SK-N-SH (cell line): ENCODE measurements at regions not wholly inside any gene's neighbourhood (a gene's known extent, or its start where the extent isn't known, plus 50 kb on each side); places are given as distances from the start of the nearest gene placed in this dataset.

Experiments used
- CTCF ChIA-PET: fragments of 300-600, 350-600 bp; formaldehyde crosslinking; extraction: SDS; loops from one replicate; lab custom pipeline; 2021; lab: Yijun Ruan, JAX
- POLR2A ChIA-PET: fragments of 350-600 bp; sonication (Branson Sonifier 250); formaldehyde crosslinking; extraction: SDS; loops from one replicate; lab custom pipeline; 2020; ENCODE audit warnings: antibody characterized with exemption, inconsistent platforms; lab: Yijun Ruan, JAX
- DNase-seq: peaks from one replicate; pipeline ENCODE4 v3.0.0; 2012
- H2AFZ ChIP-seq: fragments of 200-600 bp; sonication (generic); 2 replicates; pipeline ENCODE4 v1.8.1; 2016; ENCODE audit warnings: antibody characterized with exemption, mild to moderate bottlenecking, low read depth
- H3F3A ChIP-seq: fragments of 200-600 bp; sonication (generic); replicated peaks from 2 replicates; pipeline ENCODE3; 2016; ENCODE audit warnings: antibody characterized with exemption, mild to moderate bottlenecking; ENCODE audit not compliant: insufficient read depth
- H3K27ac ChIP-seq, 2 experiments: fragments of 200-500 bp in 1 of 2; fragments of 200-600 bp in 1 of 2; sonication (Bioruptor generic) in 1 of 2; sonication (generic), shearing (Covaris generic) in 1 of 2; 2 replicates each; pipeline versions ENCODE4 v1.5.1 to v1.6.1; 2014 to 2016; ENCODE audit warnings: low read depth in 2 of 2, inconsistent platforms in 1 of 2, low read length in 1 of 2, mild to moderate bottlenecking in 1 of 2, mixed read lengths in 1 of 2
- H3K27me3 ChIP-seq: fragments of 200-600 bp; sonication (generic), shearing (Covaris generic); 2 replicates; pipeline ENCODE4 v1.6.1; 2016; ENCODE audit warnings: mixed run types; ENCODE audit not compliant: insufficient read depth
- H3K36me3 ChIP-seq, 2 experiments: fragments of 200-500 bp in 1 of 2; fragments of 200-600 bp in 1 of 2; sonication (Bioruptor generic) in 1 of 2; sonication (generic) in 1 of 2; replicated peaks in 1 of 2; 2 replicates each; pipeline versions ENCODE3 to v1.5.1; 2014 to 2016; ENCODE audit warnings: low read length in 1 of 2, mild to moderate bottlenecking in 1 of 2; ENCODE audit not compliant: insufficient read depth in 2 of 2, control insufficient read depth in 1 of 2
- H3K4me1 ChIP-seq, 2 experiments: fragments of 200-500 bp in 1 of 2; fragments of 200-600 bp in 1 of 2; sonication (Bioruptor generic) in 1 of 2; sonication (generic), shearing (Covaris generic) in 1 of 2; 2 replicates each; pipeline versions ENCODE4 v1.5.1 to v1.6.1; 2014 to 2016; ENCODE audit warnings: low read depth in 1 of 2, low read length in 1 of 2, mixed run types in 1 of 2; ENCODE audit not compliant: insufficient read depth in 2 of 2, control insufficient read depth in 1 of 2
- H3K4me2 ChIP-seq: fragments of 200-600 bp; sonication (generic), shearing (Covaris generic); 2 replicates; pipeline ENCODE4 v1.6.1; 2017; ENCODE audit warnings: mixed run types
- H3K4me3 ChIP-seq, 2 experiments: fragments of 200-500 bp in 1 of 2; fragments of 200-600 bp in 1 of 2; sonication (Bioruptor generic) in 1 of 2; sonication (generic), shearing (Covaris generic) in 1 of 2; 2 replicates each; pipeline versions ENCODE4 v1.5.1 to v1.8.1; 2014 to 2016; ENCODE audit warnings: low read depth in 2 of 2, inconsistent platforms in 1 of 2, low read length in 1 of 2, mild to moderate bottlenecking in 1 of 2, mixed read lengths in 1 of 2, moderate library complexity in 1 of 2
- H3K79me2 ChIP-seq: fragments of 200-600 bp; sonication (generic); 2 replicates; pipeline ENCODE4 v1.8.1; 2017; ENCODE audit warnings: mild to moderate bottlenecking; ENCODE audit not compliant: insufficient read depth
- H3K9ac ChIP-seq: fragments of 200-600 bp; sonication (generic); 2 replicates; pipeline ENCODE4 v1.6.1; 2017; ENCODE audit warnings: mixed run types
- H3K9me2 ChIP-seq: fragments of 200-600 bp; sonication (generic); 2 replicates; pipeline ENCODE4 v1.6.1; 2017; ENCODE audit warnings: mixed run types
- H3K9me3 ChIP-seq: fragments of 200-600 bp; sonication (generic); 2 replicates; pipeline ENCODE4 v1.6.1; 2017; ENCODE audit warnings: mixed run types, mild to moderate bottlenecking, moderate library complexity
- H4K20me1 ChIP-seq: fragments of 200-600 bp; sonication (generic); 2 replicates; pipeline ENCODE4 v1.6.1; 2017; ENCODE audit warnings: mild to moderate bottlenecking, mixed run types; ENCODE audit not compliant: insufficient read depth
- CTCF ChIP-seq: fragments of 200-600 bp; sonication (generic); IDR thresholded peaks from 2 replicates; pipeline ENCODE4 v1.6.1; 2017; ENCODE audit warnings: antibody characterized with exemption, mild to moderate bottlenecking, moderate library complexity
- ELF1 ChIP-seq: IDR thresholded peaks from 2 replicates; pipeline ENCODE4 v1.4.0; 2012
- FOSL2 ChIP-seq: IDR thresholded peaks from 2 replicates; pipeline ENCODE4 v1.4.0; 2012; ENCODE audit warnings: low read depth, mild to moderate bottlenecking, moderate library complexity, borderline replicate concordance
- FOXJ3 ChIP-seq: sonication (generic); formaldehyde crosslinking; IDR thresholded peaks from 2 replicates; pipeline ENCODE4 v1.5.1; 2020; ENCODE audit warnings: mild to moderate bottlenecking, missing genetic modification reagents
- FOXM1 ChIP-seq: IDR thresholded peaks from 2 replicates; pipeline ENCODE4 v1.4.0; 2012; ENCODE audit warnings: low read depth, mild to moderate bottlenecking
- GATA2 ChIP-seq: sonication (generic); formaldehyde crosslinking; IDR thresholded peaks from 2 replicates; pipeline ENCODE4 v1.5.0; 2020; ENCODE audit warnings: mild to moderate bottlenecking, missing genetic modification reagents
- MAX ChIP-seq: IDR thresholded peaks from 2 replicates; pipeline ENCODE4 v1.4.0; 2012; ENCODE audit warnings: low read depth
- MEF2A ChIP-seq: IDR thresholded peaks from 2 replicates; pipeline ENCODE4 v1.4.0; 2012; ENCODE audit warnings: low read depth, borderline replicate concordance
- MXI1 ChIP-seq: IDR thresholded peaks from 2 replicates; pipeline ENCODE4 v1.6.1; 2012; ENCODE audit warnings: mild to moderate bottlenecking, low read depth, low read length, improper control_type of control experiment
- NFIC ChIP-seq: IDR thresholded peaks from 2 replicates; pipeline ENCODE4 v1.4.0; 2012; ENCODE audit warnings: borderline replicate concordance
- NRF1 ChIP-seq: IDR thresholded peaks from 2 replicates; pipeline ENCODE4 v1.6.1; 2012; ENCODE audit warnings: low read depth, mild to moderate bottlenecking, low read length
- PBX3 ChIP-seq: IDR thresholded peaks from 2 replicates; pipeline ENCODE4; 2012
- RAD21 ChIP-seq: IDR thresholded peaks from 2 replicates; pipeline ENCODE4 v1.6.1; 2012; ENCODE audit warnings: mild to moderate bottlenecking, low read length
- RCOR1 ChIP-seq: fragments of 150-350 bp; IDR thresholded peaks from 2 replicates; pipeline ENCODE4 v1.6.1; 2017; ENCODE audit warnings: antibody characterized with exemption, low read length
- REST ChIP-seq: IDR thresholded peaks from 2 replicates; pipeline ENCODE4 v1.6.1; 2012; ENCODE audit warnings: mild to moderate bottlenecking, low read depth, low read length, moderate library complexity
- RXRA ChIP-seq: IDR thresholded peaks from 2 replicates; pipeline ENCODE4 v1.4.0; 2012; ENCODE audit warnings: low read depth, mild to moderate bottlenecking, borderline replicate concordance
- SMC3 ChIP-seq: IDR thresholded peaks from 2 replicates; pipeline ENCODE4 v1.6.1; 2012; ENCODE audit warnings: low read depth, low read length, improper control_type of control experiment
- TAF1 ChIP-seq: IDR thresholded peaks from 2 replicates; pipeline ENCODE4 v1.6.1; 2012; ENCODE audit warnings: low read depth, mild to moderate bottlenecking, low read length, moderate library complexity, borderline replicate concordance
- ZBTB33 ChIP-seq: IDR thresholded peaks from 2 replicates; pipeline ENCODE4 v1.4.0; 2012; ENCODE audit warnings: low read depth, borderline replicate concordance
- WGBS: methylation state at CpG from one replicate; pipeline ENCODE4 v1.1.6; 2017; ENCODE audit warnings: low lambda C conversion rate; 5-methylcytosine and 5-hydroxymethylcytosine counted together

GRCh38 chr9:119933191-119933590 lies 564.0 kb upstream of the BRINP1 start:
- no peak overlapping the region for H3K9ac ChIP-seq
- POLR2A ChIA-PET = no interaction called here
- no peak overlapping the region for H2AFZ ChIP-seq
- no peaks in the 10 kb centered on the region for H3K9me2 ChIP-seq
- TF ChIP-seq FOXJ3 (CRISPR knock-in tag) (no peak), GATA2 (no peak), FOSL2 (no peak), FOXM1 (no peak), TAF1 (no peak), REST (no peak), MAX (no peak), RXRA (no peak), MXI1 (no peak), NRF1 (no peak), ELF1 (no peak), RCOR1 (no peak), MEF2A (no peak), NFIC (no peak), ZBTB33 (no peak), SMC3 (no peak), RAD21 (no peak), PBX3 (no peak), CTCF (no peak)
- H3K9me3 ChIP-seq = no peaks in the 10 kb centered on the region
- H3K27ac ChIP-seq = no peak overlapping the region
- no peaks in the 10 kb centered on the region for H3K36me3 ChIP-seq
- CTCF ChIA-PET = no interaction called here
- H3K4me1 ChIP-seq = no peaks in the 10 kb centered on the region; a peak in 1 of 4 replicates
- DNase-seq = no peak
- H3F3A ChIP-seq = no peaks in the 10 kb centered on the region
- no peaks in the 10 kb centered on the region for H3K79me2 ChIP-seq
- no peaks in the 10 kb centered on the region for H4K20me1 ChIP-seq
- 63% methylated on average over 5 of the region's 5 CpGs for WGBS
- no peaks in the 10 kb centered on the region for H3K27me3 ChIP-seq
- no peak overlapping the region for H3K4me3 ChIP-seq
- H3K4me2 ChIP-seq = no peak overlapping the region
